Stimulated activated CD8-positive, alpha-beta memory T cell treated with anti-CD3 and anti-CD28 coated beads, Interleukin-2, amount 100 ng/mL, for 48 hours (primary cell): ENCODE measurements at regions not wholly inside any gene's neighbourhood (a gene's known extent, or its start where the extent isn't known, plus 50 kb on each side); places are given as distances from the start of the nearest gene placed in this dataset.

Source experiments
- DNase-seq, 2 donors: peaks; one replicate each; pipeline ENCODE4 v3.0.0-alpha.2; 2020; ENCODE audit warnings: low read depth in 2 of 2

DNA sequence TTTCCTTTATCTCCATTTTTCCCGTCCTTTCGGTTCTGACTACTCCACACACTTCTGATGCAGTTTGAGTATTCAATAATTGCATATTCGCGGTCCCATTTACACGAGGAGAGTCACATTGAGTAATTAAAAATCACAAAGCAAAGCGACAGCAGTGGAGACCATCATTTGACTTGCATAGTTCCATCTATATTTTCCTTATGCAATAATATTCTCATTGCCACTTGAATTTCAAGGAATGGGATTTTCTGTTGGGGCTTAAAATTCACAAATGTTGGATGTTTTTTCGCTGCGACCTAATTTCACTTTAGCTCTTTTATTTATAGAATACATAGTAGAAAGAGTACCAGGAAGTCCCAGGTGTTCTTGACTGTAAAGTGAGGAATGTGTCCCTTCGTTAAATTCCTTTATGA is 186.8 kb downstream of the ZEB2 start:
- no peak for DNase-seq

DNA sequence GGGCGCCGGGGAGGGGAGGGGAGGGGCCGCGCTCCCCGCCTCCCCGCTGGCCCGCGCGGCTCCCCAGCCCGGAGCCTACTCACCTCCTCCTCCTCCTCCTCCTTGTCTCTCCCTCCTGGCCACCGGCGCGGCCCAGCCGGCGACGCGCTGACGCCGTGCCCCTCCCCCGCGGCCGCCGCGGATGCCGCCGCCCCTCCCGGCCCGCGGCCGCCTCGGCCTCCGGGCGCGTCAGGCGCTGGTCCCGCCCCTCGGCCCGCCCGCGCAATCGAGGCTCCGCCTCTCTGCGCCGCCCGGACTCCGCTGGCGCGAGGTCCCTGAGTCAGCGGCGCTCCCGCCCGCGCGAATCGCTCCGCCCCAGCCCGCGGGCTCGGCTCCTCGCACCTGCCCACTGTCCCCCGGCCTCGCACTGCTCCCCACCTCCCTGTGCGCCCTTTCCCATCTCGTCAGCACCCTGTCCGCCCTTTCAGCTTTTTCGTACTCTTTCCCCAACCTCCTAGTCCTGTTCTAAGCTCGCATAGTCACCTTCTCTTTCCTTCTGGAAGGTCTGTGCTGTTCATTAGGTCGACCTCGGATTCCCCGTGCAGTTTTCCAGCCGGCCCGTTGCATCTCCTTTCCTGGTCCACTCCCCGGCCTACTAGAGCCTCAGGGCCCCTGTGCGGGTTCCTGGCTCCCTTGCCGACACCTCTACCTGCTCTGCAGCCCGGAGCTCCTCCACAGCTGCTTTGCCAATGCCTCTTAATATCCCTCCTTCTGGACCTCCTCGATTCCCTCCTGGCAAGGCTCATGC is 187.4 kb downstream of the ZEB2 start:
- peak; percentile 83 to 84 for DNase-seq

DNA sequence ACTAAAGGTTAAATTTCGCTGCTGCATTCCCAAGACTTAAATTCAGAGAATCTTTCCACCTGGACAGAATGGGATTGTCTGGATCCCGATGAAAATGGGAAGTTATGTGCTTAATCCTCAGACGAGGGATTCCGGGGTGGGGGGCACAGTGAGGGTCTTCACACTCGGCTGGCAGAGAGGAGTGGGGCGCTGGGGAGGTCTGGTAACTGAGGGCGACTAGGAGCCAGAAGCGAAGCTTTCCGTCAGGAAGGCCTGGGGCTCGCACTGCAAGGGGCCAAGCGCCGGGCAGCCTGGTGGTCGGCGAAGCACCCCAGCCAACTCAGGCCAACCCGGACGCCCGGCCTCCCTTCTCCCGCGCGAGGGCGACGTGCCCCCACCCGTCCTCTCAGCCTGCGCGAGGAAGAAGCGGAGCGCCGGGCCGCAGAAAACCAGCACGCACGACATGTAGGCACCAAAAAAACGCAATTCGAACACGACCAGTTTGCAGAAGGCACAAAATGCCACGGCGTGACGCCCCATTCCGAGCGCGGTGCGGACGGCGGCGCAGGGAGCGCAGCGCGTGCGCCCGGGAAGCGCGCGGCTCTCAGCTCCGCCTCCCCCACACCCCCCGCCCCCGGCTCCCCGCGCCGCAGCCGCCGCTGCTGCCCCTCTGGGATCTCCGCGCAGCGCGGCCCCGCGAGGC is 188.1 kb downstream of the ZEB2 start:
- DNase-seq, result no peak

DNA sequence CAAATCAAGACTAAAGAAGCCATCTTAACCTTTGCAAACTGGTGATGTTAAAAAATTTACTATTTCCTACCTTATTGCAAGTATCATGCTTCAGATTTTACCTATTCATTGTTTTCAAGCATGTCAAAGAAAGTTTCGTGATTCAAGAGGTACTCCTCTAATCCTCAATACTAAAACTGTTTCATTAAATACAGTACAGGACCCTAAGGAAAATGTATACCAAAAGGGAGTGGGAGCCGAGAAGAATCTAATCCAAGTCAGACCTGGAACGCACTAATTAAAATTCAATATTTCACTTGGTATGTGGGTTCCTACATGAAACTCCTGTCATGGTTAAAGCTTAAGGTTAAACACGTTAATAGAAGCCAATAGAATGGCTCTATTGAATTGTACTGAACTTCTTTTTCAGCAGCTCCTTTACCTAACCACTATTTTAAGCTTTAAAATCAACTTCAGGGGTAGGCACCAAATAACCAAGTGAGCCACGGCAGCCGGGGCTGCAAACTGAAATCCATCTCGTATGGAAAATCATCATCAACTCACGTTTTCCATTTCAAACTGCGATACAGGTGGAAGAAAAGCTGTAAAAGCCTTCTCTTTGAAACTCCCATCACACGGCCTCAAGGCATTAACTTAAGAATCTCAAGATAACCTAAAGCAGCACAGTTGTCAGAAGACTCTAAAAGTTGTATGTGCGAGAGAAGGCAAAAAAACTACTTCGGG is 188.8 kb downstream of the ZEB2 start:
- DNase-seq, result no peak

DNA sequence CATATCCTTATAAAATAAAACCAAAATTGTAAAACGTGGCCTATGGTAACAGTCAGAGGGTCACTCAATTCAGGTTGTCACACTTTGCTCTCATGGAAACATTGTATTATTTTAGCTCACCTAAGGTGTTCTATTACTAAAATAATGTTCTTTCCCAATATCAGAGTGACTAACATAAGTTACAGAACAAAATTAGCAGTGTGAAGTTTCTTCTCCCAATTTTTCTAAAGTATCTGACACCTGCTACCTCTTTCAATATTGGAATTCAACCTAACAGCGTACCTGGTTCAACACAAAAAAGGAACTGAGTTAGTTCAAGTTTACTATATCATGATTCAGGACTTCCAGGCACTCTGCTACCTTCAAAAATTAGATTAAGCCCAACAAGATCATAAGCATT is 190.4 kb downstream of the ZEB2 start:
- no peak for DNase-seq

DNA sequence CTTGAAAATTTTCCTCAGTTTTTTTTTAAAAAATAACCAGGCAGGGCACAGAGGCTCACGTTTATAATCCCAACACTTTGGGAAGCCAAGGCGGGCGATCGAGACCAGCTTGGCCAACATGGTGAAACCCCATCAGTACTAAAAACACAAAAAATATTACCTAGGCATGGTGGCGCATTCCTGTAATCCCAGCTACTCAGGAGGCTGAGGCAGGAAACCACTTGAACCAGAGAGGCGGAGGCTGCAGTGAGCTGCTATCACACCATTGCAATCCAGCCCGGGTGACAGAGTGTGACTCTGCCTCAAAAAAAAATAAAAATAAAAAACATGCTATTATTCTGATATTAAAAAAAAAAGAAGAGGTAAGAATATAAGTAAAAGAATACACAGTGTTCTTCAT is 191.0 kb downstream of the ZEB2 start:
- DNase-seq, result no peak

DNA sequence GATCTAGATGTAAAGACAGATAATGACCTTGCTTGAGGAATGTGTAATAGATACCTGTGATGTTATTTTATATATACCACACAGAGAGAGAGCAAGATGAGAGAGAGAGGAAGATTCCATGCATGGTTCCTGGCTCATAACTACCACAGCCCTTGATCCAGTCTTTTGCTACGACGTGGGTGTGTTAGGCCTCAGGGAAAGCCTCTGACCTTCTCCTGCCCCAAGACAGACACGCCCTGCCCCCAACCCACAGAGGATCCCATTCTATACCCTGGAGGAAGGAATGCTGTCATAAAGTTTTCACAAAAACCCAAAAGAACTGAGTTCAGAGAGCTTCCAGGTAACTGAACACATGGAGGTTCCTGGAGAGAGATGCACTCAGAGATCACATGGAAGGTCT is 193.1 kb downstream of the ZEB2 start:
- no peak for DNase-seq

DNA sequence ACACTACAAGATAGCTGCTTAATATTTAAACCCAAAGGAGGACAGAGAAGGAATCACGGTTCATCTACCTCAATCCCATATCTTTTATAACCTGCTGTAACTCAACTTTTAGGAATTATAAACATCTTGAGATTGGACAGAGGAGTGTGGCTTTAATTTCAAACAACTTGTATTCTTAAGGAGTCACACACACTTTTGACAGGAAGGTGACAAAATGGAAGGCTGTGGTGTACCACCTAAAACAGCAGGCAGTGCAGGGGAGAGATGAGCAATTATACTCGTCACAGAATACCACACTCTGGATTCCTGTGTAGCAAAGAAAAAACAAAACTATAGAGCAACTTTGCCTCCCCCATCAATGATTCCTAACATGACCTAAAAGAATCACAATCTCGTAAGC is 194.8 kb downstream of the ZEB2 start:
- DNase-seq, result peak in 1 of 2 donors; percentile 34

DNA sequence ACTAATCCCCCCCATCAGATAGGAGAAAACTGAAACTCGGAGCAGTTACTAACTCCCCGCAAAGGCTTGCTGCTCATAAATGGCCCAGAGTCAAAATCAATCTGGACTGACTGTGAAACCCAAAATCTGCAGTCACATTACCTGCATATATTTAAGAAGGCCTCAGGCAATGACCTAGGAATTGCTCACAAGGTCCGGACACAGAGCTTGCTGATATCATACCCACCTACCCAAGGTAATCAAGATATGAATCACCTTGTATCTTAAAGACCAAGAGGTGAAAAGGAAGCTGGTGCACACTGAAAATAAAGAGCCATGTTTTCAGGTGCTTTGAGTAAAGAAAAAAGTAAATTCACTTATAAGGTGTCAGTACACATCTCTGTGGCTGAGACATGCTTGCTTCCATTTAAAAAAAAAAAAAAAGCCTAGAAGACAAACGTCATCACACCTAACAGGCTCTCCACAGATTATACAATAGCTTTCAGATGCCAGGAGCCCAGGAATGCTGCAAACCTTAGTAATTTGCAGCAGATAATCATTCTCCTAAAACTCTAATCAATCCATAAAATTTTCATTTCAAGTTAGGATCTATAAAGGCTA is 195.4 kb downstream of the ZEB2 start:
- no peak for DNase-seq

DNA sequence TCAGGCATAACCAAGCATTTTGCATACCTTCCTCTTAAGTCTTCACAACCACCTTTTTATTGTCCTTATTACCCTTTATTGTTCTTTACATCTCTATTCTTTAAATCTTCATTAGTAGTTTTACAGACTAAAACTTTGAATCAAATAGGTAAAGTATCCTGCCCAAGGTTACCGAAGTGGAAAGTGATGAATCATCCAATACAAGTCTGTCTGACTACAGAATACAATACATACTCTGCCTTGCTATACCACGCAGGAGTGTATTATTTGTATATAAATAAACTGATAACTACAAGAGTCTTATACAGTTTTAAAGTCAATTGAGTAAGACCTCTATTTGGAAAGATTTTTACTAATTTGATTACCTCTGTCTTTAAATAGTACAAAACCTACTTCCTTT is 196.0 kb downstream of the ZEB2 start:
- DNase-seq, result no peak

DNA sequence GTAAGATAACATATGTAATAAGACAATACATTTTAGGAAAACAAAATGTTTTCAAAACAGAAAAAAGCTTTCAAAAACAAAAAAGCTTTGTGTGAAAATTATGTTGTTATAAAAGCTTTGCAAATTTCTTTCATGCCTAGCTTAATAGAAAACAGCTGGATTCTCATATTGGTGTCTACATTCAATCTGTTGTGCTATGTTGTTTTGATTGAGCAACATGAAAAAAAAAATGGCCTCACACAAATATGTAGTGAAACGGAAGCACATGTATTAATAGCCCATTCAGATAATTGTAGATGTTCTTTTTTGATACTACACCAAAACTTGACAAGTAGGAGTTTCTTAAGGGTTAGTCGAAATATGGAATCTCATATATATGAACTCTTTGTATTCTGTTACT is 197.5 kb downstream of the ZEB2 start:
- DNase-seq, result no peak

DNA sequence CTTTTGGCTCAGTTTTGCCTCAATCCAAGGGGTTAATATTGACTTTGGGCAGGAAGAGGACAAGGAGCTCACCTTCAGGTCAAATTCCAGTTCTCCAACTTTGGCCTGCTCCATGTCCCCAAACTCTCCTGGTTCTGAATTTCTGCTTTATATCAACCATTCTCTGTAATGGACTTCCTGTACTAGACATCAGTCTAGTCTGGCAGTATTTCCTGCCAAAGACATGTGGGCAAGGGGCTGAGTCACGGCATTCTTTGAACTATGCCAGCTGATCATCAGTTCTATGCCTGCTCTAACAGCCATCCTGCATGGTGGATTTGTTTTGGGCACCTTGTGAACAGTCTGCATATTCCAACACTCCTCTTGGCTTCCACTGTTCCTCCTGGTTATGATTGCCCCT is 199.4 kb downstream of the ZEB2 start:
- peak in 1 of 2 donors; percentile 36 for DNase-seq

DNA sequence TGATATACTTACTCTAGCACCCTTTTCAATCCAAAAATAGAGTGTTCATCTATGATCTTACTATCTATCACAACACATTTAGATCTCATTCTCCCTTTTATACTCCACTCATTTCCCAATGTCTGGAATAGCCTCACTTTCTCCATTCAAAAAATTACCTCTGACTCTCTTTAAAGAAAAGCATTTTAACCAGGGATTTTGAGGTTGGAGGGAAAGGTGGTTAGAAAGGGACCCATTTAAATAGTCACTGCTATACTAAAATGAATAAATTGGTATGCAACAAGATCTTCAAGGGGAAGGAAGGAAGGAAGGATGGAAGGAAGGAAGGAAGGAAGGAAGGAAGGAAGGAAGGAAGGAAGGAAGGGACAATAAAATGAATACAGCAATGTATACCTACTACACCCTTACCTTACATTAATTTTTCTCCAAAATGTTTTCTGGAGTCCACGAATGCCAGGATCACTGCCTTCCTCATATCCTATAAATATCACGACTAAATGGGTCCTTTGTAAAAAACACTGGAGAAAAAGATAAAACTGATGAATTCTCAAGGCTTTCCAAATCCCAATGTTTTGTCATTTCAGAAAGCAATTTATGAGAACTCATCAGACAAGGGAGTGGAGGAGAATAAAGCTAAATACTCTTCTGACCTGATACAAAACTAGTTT is 202.7 kb downstream of the ZEB2 start:
- DNase-seq, result no peak

DNA sequence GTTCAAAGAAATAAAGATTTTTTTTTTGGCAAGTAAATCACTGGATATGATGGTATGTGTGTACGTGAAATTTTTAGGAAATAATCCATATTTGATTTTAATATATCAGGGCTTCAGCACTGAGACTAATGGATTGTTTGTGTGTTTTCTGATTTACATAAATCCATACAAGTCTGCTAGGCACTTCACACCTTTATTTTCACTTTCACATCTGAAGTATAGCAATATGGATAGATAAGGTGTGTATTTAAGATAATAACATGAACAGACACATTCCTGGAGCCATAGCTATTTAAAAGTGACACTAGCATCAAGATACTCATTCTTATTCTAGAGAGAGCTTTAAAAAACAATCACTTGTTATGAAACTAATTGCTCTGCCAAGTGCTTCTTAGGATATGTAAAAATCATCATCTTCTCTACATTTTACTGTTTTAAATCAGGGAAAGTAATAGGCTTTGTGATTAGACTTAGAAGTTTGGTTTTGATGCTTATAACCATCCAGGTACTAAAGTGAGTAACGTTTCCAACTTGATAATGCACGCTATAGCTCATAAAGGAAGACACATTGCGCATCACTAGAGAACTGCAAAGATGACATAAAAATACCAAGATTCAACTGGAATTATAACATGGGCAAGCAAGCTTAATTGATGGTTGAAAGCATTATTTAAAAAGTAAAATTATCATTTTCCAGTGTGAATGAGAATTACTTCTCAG is 208.9 kb downstream of the ZEB2 start:
- no peak for DNase-seq

DNA sequence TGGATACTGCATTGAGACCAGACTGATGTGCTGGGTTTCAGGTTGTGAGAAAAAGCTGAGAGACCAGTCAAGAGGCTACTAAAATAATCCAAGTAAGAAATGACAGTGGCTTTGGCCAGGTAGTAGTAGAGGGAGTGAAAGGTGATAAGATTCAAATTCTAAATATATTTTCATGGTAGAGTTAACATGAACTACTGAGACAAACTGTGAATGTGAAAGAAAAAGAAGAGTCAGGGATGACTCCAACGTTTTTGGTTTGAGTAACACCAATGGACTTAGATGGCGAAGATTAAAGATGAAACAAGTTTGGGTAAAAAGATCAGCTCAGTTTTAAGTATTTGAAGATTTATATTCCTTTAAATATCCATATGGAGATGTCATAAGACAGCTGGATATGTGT is 209.4 kb downstream of the ZEB2 start:
- no peak for DNase-seq

DNA sequence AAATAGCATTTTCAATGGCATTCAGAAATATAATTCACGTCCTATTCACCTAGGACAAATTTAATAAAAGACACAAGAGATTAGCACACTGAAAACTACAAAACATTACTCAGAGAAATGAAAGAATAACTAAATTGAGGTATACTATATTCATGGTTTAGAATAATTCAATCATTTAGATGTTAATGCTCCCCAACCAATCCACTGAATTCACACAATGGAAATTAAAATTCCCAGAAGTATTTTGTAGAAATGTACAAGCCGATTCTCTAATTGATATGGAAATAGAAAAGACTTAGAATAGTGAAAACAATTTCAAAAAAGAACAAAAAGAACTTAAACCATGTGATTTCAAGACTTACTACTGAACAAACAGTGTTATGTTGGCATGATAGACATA is 212.2 kb downstream of the ZEB2 start:
- no peak for DNase-seq

DNA sequence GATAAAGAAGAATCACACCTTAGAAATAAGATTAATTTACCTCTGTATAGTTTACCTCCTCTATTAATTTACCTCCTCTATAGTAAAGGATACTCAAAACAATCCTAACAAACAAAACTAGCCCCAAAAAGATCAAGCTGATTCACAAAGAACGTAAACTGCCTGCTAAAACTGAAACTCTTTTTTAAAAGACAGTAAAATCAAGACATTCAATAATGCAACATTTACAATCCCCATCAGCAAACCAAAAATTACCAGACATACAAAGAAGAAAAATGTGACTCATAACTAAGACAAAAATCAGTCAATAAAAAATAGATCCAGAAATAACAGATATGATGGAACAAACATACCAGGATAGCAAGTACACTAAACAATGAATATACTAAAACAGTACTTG is 215.7 kb downstream of the ZEB2 start:
- no peak for DNase-seq

DNA sequence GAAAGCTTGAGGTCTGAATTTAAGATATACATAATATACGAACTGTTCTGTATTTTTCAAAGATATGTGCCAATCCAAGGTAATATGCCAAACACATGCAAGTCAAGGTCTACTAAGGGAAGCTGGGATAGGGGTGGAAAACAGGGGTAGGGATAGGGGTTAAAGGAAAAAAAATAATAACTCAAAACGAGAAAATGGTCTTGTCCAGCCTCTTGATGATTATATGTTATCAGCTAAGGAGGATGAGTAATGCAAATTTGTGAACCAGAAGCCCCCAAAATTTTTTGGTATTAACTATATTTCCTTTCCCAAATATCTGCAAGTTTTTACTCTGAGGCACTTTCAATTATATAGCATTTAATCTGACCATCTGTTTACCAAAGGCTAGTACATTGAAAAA is 219.3 kb downstream of the ZEB2 start:
- DNase-seq, result no peak

DNA sequence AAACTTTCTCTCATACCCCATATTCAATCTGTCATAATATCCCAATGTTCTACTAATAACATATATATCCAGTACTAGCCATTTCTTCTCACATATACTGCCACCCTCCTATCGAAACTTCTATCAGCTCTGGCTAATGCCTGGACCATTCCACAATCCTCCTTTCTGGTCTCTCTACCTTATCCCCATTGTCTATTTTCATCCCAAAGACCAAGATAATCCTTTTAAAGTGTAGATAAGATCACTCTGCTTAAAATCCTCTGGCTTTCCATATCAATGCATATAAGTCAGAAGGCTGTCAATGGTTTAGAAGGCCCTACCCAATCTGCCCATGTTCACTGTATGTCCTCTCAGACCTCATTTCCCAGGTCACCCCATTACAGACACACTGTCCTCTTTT is 229.6 kb downstream of the ZEB2 start:
- DNase-seq, result no peak

DNA sequence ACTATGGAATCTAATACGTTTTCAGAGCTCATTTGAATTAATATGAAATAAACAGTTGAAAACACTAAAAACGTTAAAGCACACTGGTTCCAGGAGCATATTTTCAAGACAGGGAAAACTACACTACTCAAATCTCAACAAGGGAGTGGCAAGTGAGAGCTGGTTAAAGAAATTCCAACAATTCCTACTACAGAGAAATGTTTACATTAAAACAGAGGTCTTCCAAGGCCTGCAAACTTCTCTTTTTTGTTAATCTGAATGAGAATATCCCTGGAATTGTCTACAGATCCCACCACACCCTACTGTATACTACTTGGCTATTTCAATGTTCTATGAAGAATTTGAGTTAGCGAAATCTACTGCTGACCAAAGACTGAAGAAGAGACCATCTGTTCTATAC is 231.5 kb downstream of the ZEB2 start:
- DNase-seq, result no peak

DNA sequence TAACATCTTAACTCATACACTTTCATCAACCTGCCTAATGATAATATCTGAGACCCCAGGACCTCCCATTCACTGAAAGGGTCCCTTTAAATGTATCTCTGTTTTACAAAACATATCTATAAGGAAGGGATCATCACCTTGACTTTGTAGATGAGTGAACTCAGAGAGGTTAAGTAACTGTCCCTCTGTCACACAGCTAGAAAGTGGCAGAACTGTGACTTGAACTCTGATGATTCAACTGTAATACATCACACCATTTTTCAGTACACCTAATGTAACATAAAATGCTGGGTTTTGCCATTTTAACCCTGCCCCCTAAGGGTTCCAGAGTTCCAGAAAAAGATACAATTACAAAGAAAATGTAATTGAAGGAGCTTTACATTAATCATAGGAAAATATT is 234.6 kb downstream of the ZEB2 start:
- DNase-seq, result no peak
